ENCODE measurements at regions not wholly inside any gene's neighbourhood (a gene's known extent, or its start where the extent isn't known, plus 50 kb on each side); places are given as distances from the start of the nearest gene placed in this dataset.
A peak's percentile ranks its signal among the peaks of the same experiment; 100 is the strongest.

DNA sequence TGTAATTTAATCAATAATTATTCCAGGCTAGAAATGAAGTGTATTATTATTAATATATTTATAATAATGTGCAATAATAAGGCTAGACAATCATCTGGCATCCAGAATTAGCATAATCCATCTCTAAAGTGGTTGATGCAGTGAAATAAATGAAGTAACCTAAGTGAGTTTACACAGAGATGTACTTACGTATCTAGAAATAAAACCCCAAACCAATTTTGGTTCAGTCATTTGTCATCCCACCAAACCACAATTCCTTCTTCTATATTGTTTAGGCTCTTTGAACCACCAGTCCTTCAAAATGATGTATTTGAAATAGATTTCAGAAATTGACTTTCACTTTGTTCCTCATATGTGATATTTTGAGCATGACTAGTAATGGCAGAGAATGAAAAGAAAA lies 247.6 kb upstream of the MIR17HG start:
- intact Hi-C loops (cut with DNase I), result no loop called here
- no peak for ATAC-seq (ENCODE audit: poor library complexity)

DNA sequence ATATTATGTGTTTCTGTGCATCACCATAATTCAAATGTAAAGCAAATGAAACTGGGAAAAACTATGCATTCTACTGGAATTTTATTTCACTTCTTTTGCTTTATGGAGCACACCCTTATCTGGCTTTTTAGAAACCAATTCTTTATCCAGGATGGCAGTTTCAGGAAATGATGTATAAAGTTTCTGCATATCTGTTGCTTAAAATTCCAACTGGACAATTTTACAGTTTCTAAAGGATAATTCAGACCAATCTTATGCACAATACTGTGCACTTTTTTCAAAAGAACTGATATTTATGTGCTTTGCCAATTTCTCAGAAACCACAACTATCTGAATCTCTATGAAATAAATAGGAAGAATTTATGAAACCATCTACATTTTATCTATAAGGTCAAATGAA lies 246.5 kb upstream of the MIR17HG start:
- intact Hi-C loops (cut with DNase I), result no loop called here
- no peak for DNase-seq
- no peak for ATAC-seq (ENCODE audit: poor library complexity)

More for the DNA sequence above, 247.6 kb upstream of the MIR17HG start:
- DNase-seq, result no peak

DNA sequence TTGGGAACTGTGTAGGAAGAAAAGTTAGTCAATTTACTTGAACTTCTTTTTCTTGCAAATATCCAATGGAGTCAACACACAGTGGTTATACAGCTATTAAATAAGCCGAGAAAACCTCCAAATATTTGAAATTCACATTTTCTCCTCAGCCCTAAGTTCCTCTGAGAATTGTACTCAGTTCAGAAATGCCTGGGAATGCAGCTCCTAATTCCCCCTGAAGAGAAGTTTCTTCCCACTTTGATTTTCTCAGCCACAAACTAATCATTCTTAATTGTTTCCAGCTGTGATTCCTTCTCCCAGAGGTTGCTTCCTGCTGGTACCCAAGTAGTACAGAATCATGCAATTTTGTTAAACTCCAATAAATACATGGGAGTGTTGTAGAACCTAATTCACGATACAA lies 246.1 kb upstream of the MIR17HG start:
- ATAC-seq (ENCODE audit: poor library complexity), result no peak
- intact Hi-C loops (cut with DNase I), result no loop called here
- no peak for DNase-seq

DNA sequence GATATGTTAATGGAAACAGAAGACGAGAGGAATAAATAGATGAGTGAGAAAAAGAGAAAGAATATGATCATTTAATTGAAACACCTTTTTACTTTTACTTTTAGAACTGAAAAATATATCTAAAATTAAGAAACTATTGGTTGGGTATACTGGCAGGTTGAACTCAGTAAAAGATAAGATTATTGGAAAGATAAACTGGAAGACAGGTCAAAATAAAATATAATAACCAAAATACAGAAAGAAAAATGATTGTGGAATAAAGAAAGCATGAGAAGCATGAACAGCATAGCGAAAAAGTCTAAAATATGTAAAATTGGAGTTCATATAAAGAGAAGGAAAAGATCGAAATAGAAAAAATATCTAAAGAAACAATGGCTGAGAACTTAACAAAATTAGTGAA lies 242.2 kb upstream of the MIR17HG start:
- intact Hi-C loops (cut with DNase I), result no loop called here
- ATAC-seq (ENCODE audit: poor library complexity), result no peak
- DNase-seq, result no peak

DNA sequence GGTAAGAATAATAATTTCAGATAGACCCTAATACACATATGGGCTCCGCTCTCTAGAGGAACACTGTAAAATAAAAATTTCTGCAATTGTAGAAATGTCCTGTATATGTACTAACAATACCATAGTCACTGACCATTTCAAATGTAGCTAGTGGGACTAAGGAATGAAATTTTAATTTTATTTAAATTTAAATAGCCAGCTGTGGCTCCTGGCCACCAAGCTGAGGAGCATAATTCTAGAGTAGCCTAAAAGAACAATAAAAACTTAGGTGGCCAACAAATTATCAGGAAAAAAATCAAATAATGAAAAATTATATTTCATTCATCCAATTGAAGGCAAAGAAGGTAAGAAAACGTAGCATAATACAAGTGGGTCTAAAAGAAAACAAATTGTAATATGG lies 240.9 kb upstream of the MIR17HG start:
- no peak for ATAC-seq (ENCODE audit: poor library complexity)
- no peak for DNase-seq
- intact Hi-C loops (cut with DNase I), result no loop called here

DNA sequence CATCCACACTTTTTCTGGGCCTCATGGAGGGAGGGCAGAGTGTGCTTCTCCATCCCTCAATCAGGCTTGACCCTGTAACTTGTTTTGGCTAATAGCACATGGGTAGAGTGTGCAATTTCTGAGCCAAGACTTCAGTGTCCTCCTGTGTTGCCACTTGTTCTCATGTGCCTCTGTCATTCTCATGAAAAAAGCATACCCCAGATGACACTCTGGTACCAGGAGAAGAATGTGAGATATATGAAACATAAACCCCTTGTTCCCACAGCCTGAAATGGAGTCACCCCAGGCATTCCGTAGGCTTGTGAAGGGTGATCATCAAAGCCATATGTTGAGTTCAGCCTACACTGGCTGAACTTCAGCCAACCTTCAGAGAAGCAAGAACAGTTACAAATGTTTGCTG lies 239.2 kb upstream of the MIR17HG start:
- intact Hi-C loops (cut with DNase I), result no loop called here
- no peak for ATAC-seq (ENCODE audit: poor library complexity)
- no peak for DNase-seq

DNA sequence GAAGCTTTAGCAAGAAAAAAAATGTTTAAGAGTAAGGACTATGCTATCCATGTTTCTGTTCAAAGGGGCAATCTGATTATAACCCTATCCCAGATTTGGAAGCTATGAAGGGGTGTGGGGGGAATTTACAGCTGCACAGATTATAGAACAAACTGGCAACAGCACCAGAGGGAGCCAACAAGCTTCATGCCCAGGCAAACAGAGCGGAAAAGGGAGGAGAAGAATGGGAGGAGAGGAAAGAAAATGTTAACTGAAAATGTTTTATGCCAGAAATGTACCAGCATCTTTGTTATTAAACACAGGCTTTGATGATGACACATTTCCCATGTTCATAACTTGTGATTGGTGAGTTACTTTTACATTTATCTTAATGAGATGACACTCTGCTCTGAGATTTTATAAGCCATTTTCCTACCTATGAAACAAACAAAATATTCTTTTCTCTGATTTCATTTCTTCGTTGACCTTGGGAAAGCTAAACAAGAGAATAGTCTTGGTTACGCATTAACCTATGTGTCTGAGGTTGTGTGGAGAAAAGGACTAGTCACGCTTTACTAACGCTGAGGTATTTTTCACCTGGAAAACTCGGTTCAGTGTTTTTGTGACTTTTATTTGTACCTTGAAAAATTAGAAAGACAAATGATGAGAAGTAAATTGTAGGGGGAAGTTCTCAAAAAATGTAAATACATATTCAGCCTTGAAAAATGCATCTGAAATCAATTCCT lies 235.8 kb upstream of the MIR17HG start:
- intact Hi-C loops (cut with DNase I), result no loop called here
- no peak for ATAC-seq (ENCODE audit: poor library complexity)
- DNase-seq, result no peak

DNA sequence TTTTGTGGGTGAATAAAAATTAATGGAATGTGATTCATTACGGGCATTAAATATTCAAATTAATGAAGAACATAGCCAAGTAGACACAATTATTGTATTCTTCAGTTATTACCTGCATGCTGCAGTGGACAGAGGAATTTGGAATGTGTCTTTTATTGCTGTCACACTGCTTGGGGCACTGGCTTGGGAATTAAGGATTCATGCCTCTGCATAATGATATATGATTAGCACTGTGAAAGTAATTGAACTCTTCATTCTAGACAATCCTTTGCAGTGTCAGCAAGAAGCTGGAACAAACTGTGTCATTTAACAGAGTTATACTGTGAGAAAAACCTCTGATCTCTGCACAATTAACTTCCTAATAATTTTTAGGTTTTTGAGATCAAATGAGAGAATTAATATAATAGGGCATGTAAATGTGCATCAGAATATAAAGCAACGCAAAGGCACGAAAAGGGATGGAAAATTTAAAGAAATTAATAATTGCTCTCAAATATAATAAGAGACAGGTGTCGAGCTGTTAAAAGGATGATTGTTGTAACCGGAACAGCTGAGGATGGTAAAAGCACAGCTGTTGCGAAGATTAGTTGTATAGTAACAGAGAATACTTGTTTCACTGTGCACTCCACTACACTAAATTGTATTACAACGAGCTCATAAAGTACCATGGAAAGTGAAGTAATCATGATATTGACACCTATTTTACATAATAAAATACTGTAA lies 235.1 kb upstream of the MIR17HG start:
- no peak for DNase-seq
- no peak for ATAC-seq (ENCODE audit: poor library complexity)
- intact Hi-C loops (cut with DNase I), result no loop called here

DNA sequence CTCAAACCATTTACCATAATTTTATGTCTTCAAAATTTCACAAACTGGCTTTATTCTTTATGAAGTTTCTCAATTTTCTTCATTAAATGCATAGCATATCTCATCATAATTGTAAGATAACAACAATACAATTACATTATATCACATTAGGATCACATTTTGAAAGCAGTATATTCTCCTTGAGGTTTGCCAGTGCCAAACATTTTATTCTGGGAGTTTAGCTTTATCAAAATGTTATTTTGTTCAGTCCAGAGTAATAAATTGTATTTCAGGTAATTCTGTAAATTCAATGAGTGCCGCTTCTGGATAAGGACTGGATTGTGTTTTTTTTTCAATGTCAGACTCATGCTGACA lies 234.6 kb upstream of the MIR17HG start:
- no peak for ATAC-seq (ENCODE audit: poor library complexity)
- intact Hi-C loops (cut with DNase I), result no loop called here

DNA sequence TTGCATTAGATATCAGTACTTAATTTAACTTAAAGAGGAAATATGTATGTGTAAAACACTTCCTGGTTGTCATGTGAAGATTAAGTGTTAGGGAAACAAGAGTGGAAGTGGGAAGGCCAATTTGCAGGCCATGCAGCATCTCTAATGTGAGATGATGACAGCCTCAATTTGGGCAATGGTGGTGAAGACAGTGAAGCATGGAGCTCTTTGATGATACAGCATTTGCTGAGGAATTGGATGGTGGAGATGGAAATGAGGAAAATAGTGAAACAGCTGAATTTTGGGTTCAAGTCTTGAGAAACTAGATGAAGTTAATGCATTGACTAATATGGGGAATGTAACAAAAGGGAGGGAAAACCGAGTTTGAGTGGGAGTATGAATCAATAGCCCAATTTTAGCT lies 231.7 kb upstream of the MIR17HG start:
- ATAC-seq (ENCODE audit: poor library complexity) (no peak), DNase-seq (no peak)
- intact Hi-C loops (cut with DNase I), result no loop called here

More for the DNA sequence above, 234.6 kb upstream of the MIR17HG start:
- DNase-seq, result no peak

DNA sequence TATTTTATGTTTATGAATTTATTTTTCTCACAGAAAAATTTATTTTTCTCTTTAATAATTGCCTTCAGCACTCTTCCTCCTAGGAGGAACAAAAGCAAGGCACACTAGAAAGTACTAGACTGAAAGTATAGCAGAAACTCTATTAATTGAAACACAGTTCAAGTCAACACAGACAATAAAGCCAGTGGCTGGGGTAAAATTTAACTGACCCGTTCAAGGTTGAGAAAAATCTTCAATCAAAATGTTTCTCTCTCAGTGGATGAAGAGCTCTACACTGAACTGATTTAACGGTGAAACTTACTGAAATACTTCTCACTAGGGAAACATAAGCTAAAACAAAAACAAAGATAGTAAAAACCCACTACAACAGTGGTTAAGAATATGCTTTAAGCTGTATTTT lies 230.1 kb upstream of the MIR17HG start:
- DNase-seq (no peak), ATAC-seq (ENCODE audit: poor library complexity) (no peak)
- intact Hi-C loops (cut with DNase I), result no loop called here

DNA sequence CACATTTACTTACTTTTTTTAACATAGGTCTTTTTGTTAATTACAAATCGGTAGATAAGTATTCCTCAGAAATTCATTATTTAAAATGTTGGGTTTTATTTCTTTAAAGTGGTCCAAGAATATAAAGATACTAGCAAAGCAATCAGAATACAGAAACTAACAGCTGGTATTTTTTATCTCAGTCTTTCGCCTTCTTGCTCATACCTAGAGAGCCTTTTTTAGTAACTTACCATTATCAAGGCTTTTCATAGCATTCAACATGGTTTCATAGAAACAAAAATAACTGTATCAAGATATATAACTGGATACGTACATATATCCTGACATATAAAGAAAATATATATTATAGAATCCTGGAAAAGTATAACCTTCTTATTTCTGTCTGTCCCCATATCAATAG lies 227.8 kb upstream of the MIR17HG start:
- intact Hi-C loops (cut with DNase I), result no loop called here
- DNase-seq (no peak), ATAC-seq (ENCODE audit: poor library complexity) (no peak)

DNA sequence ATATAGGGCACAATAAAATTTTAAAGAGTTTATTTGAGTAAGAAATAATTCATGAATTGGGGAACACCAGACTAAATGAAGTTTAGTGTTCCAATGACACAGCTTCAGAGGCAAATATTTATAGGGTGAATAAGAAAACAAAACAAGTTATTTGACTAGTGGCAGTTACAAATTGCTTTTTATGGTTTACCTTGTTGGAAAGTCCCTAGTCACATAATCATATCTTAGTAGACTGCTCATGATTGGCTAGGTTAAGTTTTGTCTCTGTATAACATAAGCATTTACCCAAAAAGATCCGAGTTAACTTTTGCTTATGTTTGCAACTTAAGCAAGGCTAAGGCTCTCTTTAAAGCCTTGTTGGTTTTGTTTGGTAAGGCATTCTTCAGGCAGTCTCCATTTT lies 224.7 kb upstream of the MIR17HG start:
- ATAC-seq (ENCODE audit: poor library complexity) (no peak), DNase-seq (no peak)
- intact Hi-C loops (cut with DNase I), result no loop called here

DNA sequence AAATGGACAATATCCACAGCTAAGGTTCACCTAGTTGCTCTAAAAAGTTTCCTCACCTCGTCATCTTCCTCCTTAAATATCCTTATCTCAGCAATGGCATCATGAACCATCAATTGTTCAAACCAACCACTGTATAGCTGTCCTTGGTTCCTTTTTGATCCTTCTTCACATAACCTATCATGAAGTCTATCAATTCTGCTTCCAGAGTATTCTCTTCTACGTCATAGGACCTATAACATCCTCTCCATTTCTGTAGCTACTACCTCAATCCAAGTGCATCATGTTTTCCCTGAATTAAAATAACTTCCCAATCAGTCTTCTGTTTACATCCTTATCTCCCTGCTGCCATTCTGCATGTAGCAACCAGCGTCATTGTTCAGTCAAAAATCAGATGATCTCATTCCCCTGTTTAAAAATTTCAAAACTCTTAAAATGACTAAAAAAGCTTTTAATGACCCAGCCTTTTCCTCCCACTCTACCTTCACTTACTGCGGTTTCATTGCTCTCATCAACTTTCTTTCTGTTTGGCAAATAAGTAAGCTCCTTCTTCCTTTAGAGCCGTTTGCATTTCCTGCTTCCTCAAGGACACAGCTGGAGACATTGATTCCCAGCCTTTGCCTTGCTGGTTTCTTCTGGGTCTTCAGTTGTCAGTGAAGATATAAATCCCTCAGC lies 223.9 kb upstream of the MIR17HG start:
- ATAC-seq (ENCODE audit: poor library complexity), result no peak
- intact Hi-C loops (cut with DNase I), result no loop called here
- no peak for DNase-seq

DNA sequence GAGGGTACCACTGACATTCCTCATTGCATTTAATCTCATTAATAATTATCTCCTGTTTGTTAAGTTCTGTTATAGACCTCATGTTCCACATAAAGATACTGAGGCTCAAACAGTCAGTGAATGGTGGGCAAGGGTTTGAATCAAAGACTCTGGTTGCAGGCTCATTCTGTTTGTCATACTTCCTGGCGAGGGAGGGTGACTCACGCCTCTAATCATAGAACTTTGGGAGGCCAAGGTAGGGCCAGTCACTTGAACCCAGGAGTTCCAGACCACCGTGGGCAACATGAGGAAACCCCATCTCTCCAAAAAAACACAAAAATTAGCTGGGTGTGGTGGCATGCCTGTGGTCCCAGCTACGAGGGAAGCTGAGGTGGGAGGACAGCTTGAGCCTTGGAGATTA lies 220.7 kb upstream of the MIR17HG start:
- intact Hi-C loops (cut with DNase I), result no loop called here
- DNase-seq, result no peak
- no peak for ATAC-seq (ENCODE audit: poor library complexity)

DNA sequence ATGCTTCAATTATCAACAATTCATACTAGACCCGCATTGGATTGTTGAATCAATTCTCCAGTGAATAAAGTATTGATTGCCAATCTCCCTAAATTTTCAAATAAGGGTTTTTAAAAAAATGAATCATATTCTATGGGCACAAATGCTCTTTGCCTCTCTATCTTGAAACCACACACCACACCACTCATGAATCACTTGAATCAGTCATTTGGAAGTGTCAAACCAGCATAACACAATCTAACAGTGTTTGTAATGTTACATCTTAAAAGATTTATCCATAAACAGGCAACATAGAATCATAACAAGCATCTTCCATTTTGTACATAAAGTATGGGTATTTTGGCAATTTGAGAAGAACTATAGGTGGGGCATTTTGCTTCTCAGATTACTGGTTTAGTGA lies 219.5 kb upstream of the MIR17HG start:
- ATAC-seq (ENCODE audit: poor library complexity) (no peak), DNase-seq (no peak)
- intact Hi-C loops (cut with DNase I), result no loop called here

DNA sequence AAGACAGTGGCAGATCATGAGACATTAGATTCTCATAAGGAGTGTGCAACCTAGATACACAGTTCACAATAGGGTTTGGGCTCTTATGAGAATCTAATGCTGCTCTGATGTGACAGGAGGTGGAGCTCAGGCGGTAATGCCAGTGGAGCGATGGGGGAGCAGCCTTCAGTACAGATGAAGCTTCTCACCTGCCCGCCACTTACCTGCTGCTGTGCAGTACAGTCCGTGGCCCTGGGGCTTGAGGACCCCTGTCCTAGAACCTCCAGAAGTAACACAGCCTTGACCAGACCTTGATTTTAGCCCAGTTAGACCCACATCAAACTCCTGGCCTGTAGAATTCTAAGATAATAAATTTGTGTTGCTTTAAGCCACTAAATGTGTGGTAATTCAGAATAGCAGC lies 215.1 kb upstream of the MIR17HG start:
- intact Hi-C loops (cut with DNase I), result no loop called here
- no peak for DNase-seq
- no peak for ATAC-seq (ENCODE audit: poor library complexity)

DNA sequence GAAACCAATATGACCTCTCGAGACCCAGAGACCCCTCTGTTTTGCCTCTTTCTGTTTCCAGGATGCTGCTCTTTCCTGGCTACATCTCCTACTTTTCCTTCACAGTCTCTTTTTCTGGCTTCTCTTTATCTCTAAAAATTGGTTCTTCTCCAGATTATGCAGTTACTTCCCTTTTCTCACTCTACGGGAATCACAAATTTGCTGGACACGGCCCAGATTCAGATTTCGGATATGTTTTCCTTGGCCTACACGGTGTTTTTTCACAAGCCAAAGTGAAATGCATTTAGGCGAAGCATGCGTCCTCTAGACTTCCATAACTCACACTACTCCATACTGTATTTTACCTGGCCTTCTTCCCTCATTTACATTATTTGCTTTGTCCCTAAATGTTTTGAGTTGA lies 214.7 kb upstream of the MIR17HG start:
- DNase-seq (peak; percentile 29), ATAC-seq (ENCODE audit: poor library complexity) (peak; percentile 43)
- intact Hi-C loops (cut with DNase I), result no loop called here

DNA sequence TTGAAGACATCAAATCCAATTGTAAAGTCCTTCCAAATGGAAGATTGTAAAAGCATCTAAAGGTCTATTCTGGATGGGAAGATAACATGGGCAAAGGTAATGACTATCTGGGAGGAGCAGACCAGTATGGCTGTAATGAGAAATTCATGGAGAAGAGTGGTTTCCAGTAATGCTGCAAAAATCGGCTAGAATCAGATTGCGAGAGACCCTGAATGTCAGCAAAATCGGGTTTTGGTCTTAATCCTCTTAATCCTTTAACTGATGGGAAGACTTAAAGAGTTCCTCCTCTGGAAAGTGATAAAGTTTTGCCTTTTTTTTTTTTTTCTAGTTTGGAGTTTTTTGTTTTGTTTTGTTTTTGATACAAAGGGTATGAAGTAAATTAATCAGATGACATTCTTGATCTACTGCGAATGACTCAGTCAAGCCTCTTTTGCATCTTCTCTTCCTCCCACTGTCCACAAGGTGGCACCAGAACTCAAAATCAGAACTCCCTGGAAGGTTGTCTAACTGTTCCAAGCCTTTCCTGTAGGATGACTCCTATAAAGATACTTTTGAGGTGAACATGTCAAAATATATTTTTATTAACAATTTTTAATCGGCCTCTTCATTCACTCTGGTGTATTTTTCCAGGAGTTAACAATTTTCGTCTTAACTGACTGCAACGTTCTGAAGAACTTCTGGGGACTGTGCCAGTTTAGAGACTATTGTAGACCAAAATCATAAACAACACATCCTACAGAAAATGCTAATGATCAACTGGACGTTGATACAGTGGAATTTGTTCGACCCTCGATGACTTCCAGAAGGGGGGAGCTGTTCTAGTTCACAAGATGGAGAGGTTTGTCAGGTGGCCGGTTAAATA lies 213.3 kb upstream of the MIR17HG start:
- DNase-seq, result no peak
- ATAC-seq (ENCODE audit: poor library complexity), result peak; percentile 84
- intact Hi-C loops (cut with DNase I), result loop anchor here (2.0 kb wide), 1 partner anchor 53 kb away; no protein-coding TSS in a partner anchor

Measured in Right ventricle myocardium superior (tissue), 1 donor.